ENCODE measurements at regions not wholly inside any gene's neighbourhood (a gene's known extent, or its start where the extent isn't known, plus 50 kb on each side); places are given as distances from the start of the nearest gene placed in this dataset.

DNA sequence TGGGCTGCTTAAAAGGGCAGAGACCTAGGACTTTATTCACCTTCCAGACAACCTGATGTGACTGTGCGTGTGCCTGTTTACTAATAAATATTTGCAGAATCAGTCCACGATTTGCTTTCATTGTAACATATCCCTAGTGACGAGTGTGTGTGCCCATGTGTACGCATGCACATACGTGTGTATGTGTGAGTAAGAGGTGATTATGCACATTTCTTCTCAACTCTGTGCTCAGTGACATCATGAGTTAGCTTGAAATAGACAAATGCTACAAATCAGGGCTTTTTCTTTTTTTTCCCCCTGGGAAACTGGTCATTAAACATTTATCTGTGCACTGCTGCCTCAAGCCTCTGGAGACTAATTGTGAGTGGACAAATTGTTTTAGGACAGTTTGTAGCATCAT is 242.6 kb upstream of the SOX4 start:
- TF ChIP-seq, protein P1, sequence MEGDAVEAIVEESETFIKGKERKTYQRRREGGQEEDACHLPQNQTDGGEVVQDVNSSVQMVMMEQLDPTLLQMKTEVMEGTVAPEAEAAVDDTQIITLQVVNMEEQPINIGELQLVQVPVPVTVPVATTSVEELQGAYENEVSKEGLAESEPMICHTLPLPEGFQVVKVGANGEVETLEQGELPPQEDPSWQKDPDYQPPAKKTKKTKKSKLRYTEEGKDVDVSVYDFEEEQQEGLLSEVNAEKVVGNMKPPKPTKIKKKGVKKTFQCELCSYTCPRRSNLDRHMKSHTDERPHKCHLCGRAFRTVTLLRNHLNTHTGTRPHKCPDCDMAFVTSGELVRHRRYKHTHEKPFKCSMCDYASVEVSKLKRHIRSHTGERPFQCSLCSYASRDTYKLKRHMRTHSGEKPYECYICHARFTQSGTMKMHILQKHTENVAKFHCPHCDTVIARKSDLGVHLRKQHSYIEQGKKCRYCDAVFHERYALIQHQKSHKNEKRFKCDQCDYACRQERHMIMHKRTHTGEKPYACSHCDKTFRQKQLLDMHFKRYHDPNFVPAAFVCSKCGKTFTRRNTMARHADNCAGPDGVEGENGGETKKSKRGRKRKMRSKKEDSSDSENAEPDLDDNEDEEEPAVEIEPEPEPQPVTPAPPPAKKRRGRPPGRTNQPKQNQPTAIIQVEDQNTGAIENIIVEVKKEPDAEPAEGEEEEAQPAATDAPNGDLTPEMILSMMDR (IDR thresholded peaks at IDR 0.05): no peak
- TF ChIP-seq POLR2A (IDR thresholded peaks at IDR 0.05): no peak
